Panc1 (cell line): ENCODE measurements at regions not wholly inside any gene's neighbourhood (a gene's known extent, or its start where the extent isn't known, plus 50 kb on each side); places are given as distances from the start of the nearest gene placed in this dataset.
A peak's percentile ranks its signal among the peaks of the same experiment; 100 is the strongest.

Experiments used
- ATAC-seq: fragments of 200-7000 bp; cut with Tn5 transposase; 2 replicates; pipeline ENCODE4 v1.9.1; 2020; ENCODE audit warnings: mild to moderate bottlenecking, moderate library complexity
- BruUV-seq: library from RNA; stranded (reverse); fragments of 400-500 nt; replicated peaks from 2 replicates; lab custom pipeline; 2021; lab: Mats Ljungman, UMichigan
- CTCF ChIA-PET: fragments of 300-600 bp; sonication (Branson Sonifier 250); formaldehyde crosslinking; loops from one replicate; lab custom pipeline; 2022; ENCODE audit warnings: antibody characterized with exemption; lab: Charles Lee
- POLR2A ChIA-PET: fragments of 300-600 bp; sonication (Branson Sonifier 250); formaldehyde crosslinking; loops from one replicate; lab custom pipeline; 2022; ENCODE audit warnings: antibody characterized with exemption; lab: Charles Lee
- DNase-seq: peaks from one replicate; pipeline ENCODE4 v3.0.0-alpha.2; 2010; ENCODE audit warnings: low read depth, low spot score
- H3K27ac ChIP-seq: 2 replicates; pipeline ENCODE4 v1.5.1; 2011; ENCODE audit warnings: mild to moderate bottlenecking, low read length, inconsistent platforms
- H3K27me3 ChIP-seq: fragments of 200-500 bp; sonication (Bioruptor generic); 2 replicates; pipeline ENCODE4 v1.6.0; 2014; ENCODE audit warnings: low read length, inconsistent platforms; ENCODE audit not compliant: control insufficient read depth, insufficient read depth
- H3K36me3 ChIP-seq: fragments of 200-500 bp; sonication (Bioruptor generic); 2 replicates; pipeline ENCODE4 v1.5.1; 2014; ENCODE audit warnings: inconsistent platforms, mild to moderate bottlenecking, low read length, moderate library complexity; ENCODE audit not compliant: control insufficient read depth, insufficient read depth
- H3K4me1 ChIP-seq: 2 replicates; pipeline ENCODE4 v1.5.1; 2011; ENCODE audit warnings: inconsistent platforms, mild to moderate bottlenecking, low read length, moderate library complexity; ENCODE audit not compliant: control insufficient read depth, insufficient read depth
- H3K4me3 ChIP-seq, 2 experiments: 2 replicates each; pipeline ENCODE4 v1.5.1; 2011 to 2012; ENCODE audit warnings: low read depth in 2 of 2, low read length in 2 of 2, mild to moderate bottlenecking in 2 of 2, inconsistent platforms in 1 of 2, moderate library complexity in 1 of 2
- H3K9me3 ChIP-seq: fragments of 200-500 bp; sonication (Bioruptor generic); 2 replicates; pipeline ENCODE4 v1.5.1; 2014; ENCODE audit warnings: low read depth, mild to moderate bottlenecking, inconsistent platforms, low read length, moderate library complexity; ENCODE audit not compliant: control insufficient read depth, insufficient read depth
- CTCF ChIP-seq: fragments of 450-650 bp; IDR thresholded peaks from 2 replicates; pipeline ENCODE4 v1.5.1; 2017; ENCODE audit warnings: mild to moderate bottlenecking
- POLR2AphosphoS5 ChIP-seq: IDR thresholded peaks from 2 replicates; pipeline ENCODE4 v1.6.1; 2012; ENCODE audit warnings: mild to moderate bottlenecking, low read depth, low read length, moderate library complexity
- REST ChIP-seq, 2 experiments: IDR thresholded peaks; 2 replicates each; pipeline ENCODE4 v1.6.1; 2011 to 2012; ENCODE audit warnings: low read depth in 2 of 2, control low read depth in 1 of 2, low read length in 1 of 2, mild to moderate bottlenecking in 1 of 2, moderate library complexity in 1 of 2; ENCODE audit not compliant: insufficient read depth in 1 of 2
- SIN3A ChIP-seq: IDR thresholded peaks from 2 replicates; pipeline ENCODE4 v1.6.1; 2012; ENCODE audit warnings: low read depth, mild to moderate bottlenecking, low read length, moderate library complexity, borderline replicate concordance; ENCODE audit not compliant: insufficient read depth
- TCF7L2 ChIP-seq: IDR thresholded peaks from 2 replicates; pipeline ENCODE4 v1.6.1; 2011; ENCODE audit warnings: mild to moderate bottlenecking, low read depth, low read length, inconsistent platforms
- in situ Hi-C: cut with HindIII; loops from 2 replicates; pipeline ENCODE4 v1.10.0; 2016; ENCODE audit warnings: low sequenced_read_pairs, low pct_unique_long_range_greater_than_20kb
- intact Hi-C: fragments of 100-400 bp; cut with micrococcal nuclease; formaldehyde crosslinking; loops from one replicate; pipeline ENCODE4 v1.10.0; 2022; ENCODE audit not compliant: unreplicated experiment

- peak; percentile 74 for ATAC-seq
- intact Hi-C loops: loop anchor here (2.0 to 5.0 kb wide), 2 partner anchors 67 to 88 kb away; no protein-coding TSS in a partner anchor
- in situ Hi-C loops: no loop called here
- Histone ChIP-seq H3K27ac (peak overlapping the region; percentile 99), H3K36me3 (no peaks in the 10 kb centered on the region), H3K9me3 (no peaks in the 10 kb centered on the region), H3K27me3 (no peaks in the 10 kb centered on the region), H3K4me3 (peak overlapping the region; percentile 74 to 95), H3K4me1 (peaks cover 43% of the 10 kb centered on the region)
- TF ChIP-seq POLR2AphosphoS5: no peak
- TF ChIP-seq CTCF: peak; percentile 8; the same call in 1 of the 2 replicates
- peak; percentile 91 for TF ChIP-seq TCF7L2
- TF ChIP-seq SIN3A: peak; percentile 55; the same call in 1 of the 2 replicates
- TF ChIP-seq REST (IDR thresholded peaks at IDR 0.05; ENCODE audit: insufficient read depth in 1 of 2, low read depth in 2 of 2, low read length in 1 of 2): no peak
- CTCF ChIA-PET: interaction anchor here (0.6 kb wide), 1 partner anchor 198 kb away, joined by 5 read pairs; no protein-coding TSS in a partner anchor
- BruUV-seq: no TSS peak
- POLR2A ChIA-PET: interaction anchor here (0.5 to 0.9 kb wide), 2 partner anchors 75 to 289 kb away, joined by 3 read pairs; no protein-coding TSS in a partner anchor
- DNase-seq: no peak
These were observed 79.1 kb downstream of the NDUFS5 start for GRCh38 chr1:39105061-39105840.

- TF ChIP-seq SIN3A (peak; percentile 56; the same call in 1 of the 2 replicates), CTCF (no peak), TCF7L2 (peak; percentile 62), POLR2AphosphoS5 (peak; percentile 52; the same call in 1 of the 2 replicates), REST (IDR thresholded peaks at IDR 0.05; ENCODE audit: insufficient read depth in 1 of 2, low read depth in 2 of 2, low read length in 1 of 2) (no peak)
- Histone ChIP-seq H3K36me3 (no peaks in the 10 kb centered on the region), H3K27ac (peak overlapping the region; percentile 97), H3K4me1 (peaks cover 51% of the 10 kb centered on the region), H3K4me3 (peak overlapping the region; percentile 74 to 95), H3K9me3 (no peaks in the 10 kb centered on the region), H3K27me3 (no peaks in the 10 kb centered on the region)
- ATAC-seq (peak; percentile 20), DNase-seq (no peak)
- intact Hi-C loops: loop anchor here (2.0 to 5.0 kb wide), 2 partner anchors 66 to 87 kb away; no protein-coding TSS in a partner anchor
- ChIA-PET POLR2A (interaction anchor here (0.5 to 0.9 kb wide), 4 partner anchors 76 to 288 kb away, joined by 3 to 10 read pairs (median 3); no protein-coding TSS in a partner anchor), CTCF (interaction anchor here (0.6 kb wide), 1 partner anchor 197 kb away, joined by 5 read pairs; no protein-coding TSS in a partner anchor)
- in situ Hi-C loops: no loop called here
- BruUV-seq: no TSS peak
These were observed 80.0 kb downstream of the NDUFS5 start for GRCh38 chr1:39105841-39106765.
